Iris pigment epithelial cell (primary cell): ENCODE measurements at regions not wholly inside any gene's neighbourhood (a gene's known extent, or its start where the extent isn't known, plus 50 kb on each side); places are given as distances from the start of the nearest gene placed in this dataset.
A peak's percentile ranks its signal among the peaks of the same experiment; 100 is the strongest.

Experiments used
- DNase-seq: peaks from one replicate; pipeline ENCODE4 v3.0.0-alpha.2; 2011; ENCODE audit warnings: low read depth

GRCh38 chr11:13062115-13062514, 53.0 kb downstream of the RASSF10 start:
- DNase-seq: no peak

- no peak for DNase-seq
Observed at GRCh38 chr11:13064593-13064992, 55.5 kb downstream of the RASSF10 start.

GRCh38 chr11:13065200-13065787, 56.2 kb downstream of the RASSF10 start:
- no peak for DNase-seq

- DNase-seq: no peak
Observed at GRCh38 chr11:13068211-13068610, 59.1 kb downstream of the RASSF10 start.

- peak; percentile 54 for DNase-seq
Observed at GRCh38 chr11:13073119-13073981, 64.2 kb downstream of the RASSF10 start.

- no peak for DNase-seq
Observed at GRCh38 chr11:13074714-13075464, 65.8 kb downstream of the RASSF10 start.

- no peak for DNase-seq
Observed at GRCh38 chr11:13076961-13077360, 67.8 kb downstream of the RASSF10 start.

GRCh38 chr11:13080861-13081260, 71.7 kb downstream of the RASSF10 start:
- no peak for DNase-seq

GRCh38 chr11:13082588-13082987, 73.5 kb downstream of the RASSF10 start:
- DNase-seq: no peak

GRCh38 chr11:13090228-13090708, 81.2 kb downstream of the RASSF10 start:
- DNase-seq: no peak

GRCh38 chr11:13091373-13091772, 82.3 kb downstream of the RASSF10 start:
- no peak for DNase-seq

- DNase-seq: no peak
Observed at GRCh38 chr11:13091804-13092203, 82.7 kb downstream of the RASSF10 start.

GRCh38 chr11:13094930-13095687, 86.0 kb downstream of the RASSF10 start:
- DNase-seq: no peak

- no peak for DNase-seq
Observed at GRCh38 chr11:13098063-13098462, 88.9 kb downstream of the RASSF10 start.

GRCh38 chr11:13098616-13099289, 89.6 kb downstream of the RASSF10 start:
- DNase-seq: no peak

- no peak for DNase-seq
Observed at GRCh38 chr11:13101644-13102512, 92.8 kb downstream of the RASSF10 start.

GRCh38 chr11:13102513-13102840, 93.4 kb downstream of the RASSF10 start:
- no peak for DNase-seq

GRCh38 chr11:13102865-13103539, 93.9 kb downstream of the RASSF10 start:
- no peak for DNase-seq

GRCh38 chr11:13103962-13104554, 94.9 kb downstream of the RASSF10 start:
- DNase-seq: no peak
